Activated T-helper 1 cell treated with anti-CD3 and anti-CD28 coated beads, Interleukin-12 subunit alpha, Interleukin-12 subunit beta, Interleukin-2, Interleukin-4 antibody, amounts not matched to agents 30 ng/mL and 10 ng/mL and 1 ng/mL, durations not matched to agents 14 hours and 24 hours and 36 hours (primary cell): ENCODE measurements at regions not wholly inside any gene's neighbourhood (a gene's known extent, or its start where the extent isn't known, plus 50 kb on each side); places are given as distances from the start of the nearest gene placed in this dataset.

Experiments used
- DNase-seq: peaks from one replicate; pipeline ENCODE4 v3.0.0; 2021; ENCODE audit warnings: low spot score
- H3K27ac Mint-ChIP-seq: one replicate; pipeline ENCODE4 v1.8.0; 2021; ENCODE audit warnings: mild to moderate bottlenecking, mixed read lengths
- H3K27me3 Mint-ChIP-seq: one replicate; pipeline ENCODE4 v1.8.0; 2022; ENCODE audit warnings: mild to moderate bottlenecking, moderate library complexity, mixed read lengths; ENCODE audit not compliant: insufficient read depth
- H3K36me3 Mint-ChIP-seq: one replicate; pipeline ENCODE4 v1.8.0; 2021; ENCODE audit warnings: low read depth, mixed read lengths
- H3K4me1 Mint-ChIP-seq: one replicate; pipeline ENCODE4 v1.8.0; 2021; ENCODE audit warnings: low read depth, mixed read lengths
- H3K4me3 Mint-ChIP-seq: one replicate; pipeline ENCODE4 v1.8.0; 2021; ENCODE audit warnings: mild to moderate bottlenecking, moderate library complexity, mixed read lengths
- H3K9me3 Mint-ChIP-seq: one replicate; pipeline ENCODE4 v1.8.0; 2021; ENCODE audit warnings: mixed read lengths
- intact Hi-C: fragments of 100-400 bp; cut with micrococcal nuclease; formaldehyde crosslinking; loops from one replicate; pipeline ENCODE4 v1.15.1; 2024

- no peak overlapping the region for H3K4me3 Mint-ChIP-seq
- intact Hi-C loops = loop anchor here (5.0 to 10.0 kb wide), 4 partner anchors 112 to 702 kb away; no protein-coding TSS in a partner anchor
- DNase-seq = no peak
- H3K4me1 Mint-ChIP-seq = peaks cover 36% of the 10 kb centered on the region
- peaks cover 19% of the 10 kb centered on the region for H3K27me3 Mint-ChIP-seq
- no peaks in the 10 kb centered on the region for H3K9me3 Mint-ChIP-seq
- no peak overlapping the region for H3K27ac Mint-ChIP-seq
- no peaks in the 10 kb centered on the region for H3K36me3 Mint-ChIP-seq
These were observed 262.1 kb downstream of the LRFN2 start for GRCh38 chr6:40325041-40325440.

- Mint-ChIP-seq H3K27ac (no peak overlapping the region), H3K9me3 (no peaks in the 10 kb centered on the region), H3K4me1 (peaks cover 35% of the 10 kb centered on the region), H3K36me3 (no peaks in the 10 kb centered on the region), H3K4me3 (no peak overlapping the region), H3K27me3 (peaks cover 19% of the 10 kb centered on the region)
- intact Hi-C loops = loop anchor here (10.0 kb wide), 2 partner anchors 181 to 591 kb away; no protein-coding TSS in a partner anchor
- DNase-seq = no peak
These were observed 263.1 kb downstream of the LRFN2 start for GRCh38 chr6:40323881-40324634.

DNA sequence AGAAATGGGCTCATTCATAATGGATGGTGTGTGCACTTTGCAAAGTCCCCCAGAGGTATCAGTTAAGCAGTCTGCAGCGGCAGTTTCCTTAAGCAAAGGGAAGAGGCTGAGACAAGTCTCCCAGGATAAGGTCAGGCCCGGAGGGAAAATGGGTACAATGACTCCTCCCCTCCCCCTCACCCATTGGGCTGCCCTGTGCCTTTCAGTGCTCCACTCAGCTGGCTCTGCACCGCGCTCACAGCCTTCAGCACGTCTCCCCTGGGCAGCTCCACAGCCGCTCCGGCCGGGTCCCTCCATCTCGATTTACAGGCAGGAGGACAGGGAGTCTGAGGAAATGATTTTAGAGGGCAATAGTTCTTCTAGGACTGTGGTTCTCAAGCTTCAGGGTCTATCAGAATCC, 264.8 kb downstream of the LRFN2 start:
- Mint-ChIP-seq H3K4me1 (peaks cover 22% of the 10 kb centered on the region), H3K27me3 (peaks cover 19% of the 10 kb centered on the region), H3K9me3 (peaks cover 3% of the 10 kb centered on the region), H3K4me3 (no peak overlapping the region), H3K36me3 (no peaks in the 10 kb centered on the region), H3K27ac (no peak overlapping the region)
- DNase-seq = no peak
- intact Hi-C loops = loop anchor here (10.0 kb wide), 2 partner anchors 182 to 592 kb away; no protein-coding TSS in a partner anchor

DNA sequence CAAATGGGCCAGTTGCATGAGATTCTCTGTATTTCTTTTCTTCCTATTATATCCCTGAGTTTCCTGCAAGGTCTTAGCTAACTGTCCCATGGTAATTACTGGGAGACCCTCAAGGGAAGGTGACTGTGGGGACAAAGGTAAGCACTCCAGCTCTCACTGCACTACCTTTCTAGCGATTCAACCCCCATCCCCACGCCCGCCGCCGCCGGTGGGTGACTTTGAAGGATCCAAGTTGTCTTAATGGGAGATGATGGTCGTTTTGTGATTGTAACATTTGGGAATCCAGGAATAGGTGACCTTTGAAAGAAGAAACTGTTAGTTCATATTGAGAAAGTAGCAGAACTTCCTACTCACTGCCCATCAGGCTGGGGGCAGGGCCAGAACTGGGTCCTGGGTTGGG, 265.5 kb downstream of the LRFN2 start:
- intact Hi-C loops = loop anchor here (10.0 kb wide), 2 partner anchors 183 to 593 kb away; no protein-coding TSS in a partner anchor
- Mint-ChIP-seq H3K4me3 (no peak overlapping the region), H3K36me3 (no peaks in the 10 kb centered on the region), H3K9me3 (peaks cover 3% of the 10 kb centered on the region), H3K27me3 (peaks cover 19% of the 10 kb centered on the region), H3K27ac (no peak overlapping the region), H3K4me1 (peaks cover 15% of the 10 kb centered on the region)
- no peak for DNase-seq

DNA sequence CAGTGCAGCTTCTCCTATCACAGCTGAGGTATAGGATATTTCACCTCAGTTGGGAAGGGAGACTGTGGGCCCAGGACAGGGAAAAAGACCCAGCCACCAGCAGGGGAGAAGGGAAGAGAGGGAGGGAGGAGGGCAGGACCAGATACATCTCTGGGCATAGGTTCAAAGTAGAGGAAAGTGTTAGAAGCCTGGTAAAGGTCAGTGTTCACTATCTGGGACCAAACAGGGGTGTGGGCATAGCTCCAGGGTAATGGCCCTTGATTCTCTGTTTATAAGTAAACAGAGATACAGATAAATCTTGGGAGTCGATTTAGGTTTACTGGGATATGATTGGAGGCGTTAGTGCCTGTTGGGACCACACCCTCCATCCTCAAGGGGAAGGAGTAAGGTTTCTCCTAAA, 266.2 kb downstream of the LRFN2 start:
- Mint-ChIP-seq H3K4me1 (peaks cover 9% of the 10 kb centered on the region), H3K27ac (no peak overlapping the region), H3K9me3 (peaks cover 3% of the 10 kb centered on the region), H3K27me3 (peaks cover 19% of the 10 kb centered on the region), H3K36me3 (no peaks in the 10 kb centered on the region), H3K4me3 (no peak overlapping the region)
- intact Hi-C loops = loop anchor here (10.0 kb wide), 2 partner anchors 184 to 594 kb away; no protein-coding TSS in a partner anchor
- DNase-seq = no peak

GRCh38 chr6:40320441-40320840, 266.7 kb downstream of the LRFN2 start:
- intact Hi-C loops = loop anchor here (10.0 kb wide), 2 partner anchors 184 to 594 kb away; no protein-coding TSS in a partner anchor
- no peak for DNase-seq
- Mint-ChIP-seq H3K27ac (no peak overlapping the region), H3K27me3 (peaks cover 19% of the 10 kb centered on the region), H3K4me1 (peaks cover 3% of the 10 kb centered on the region), H3K4me3 (no peak overlapping the region), H3K36me3 (no peaks in the 10 kb centered on the region), H3K9me3 (peaks cover 3% of the 10 kb centered on the region)

- Mint-ChIP-seq H3K36me3 (no peaks in the 10 kb centered on the region), H3K27me3 (peaks cover 18% of the 10 kb centered on the region), H3K27ac (no peak overlapping the region), H3K4me1 (peaks cover 9% of the 10 kb centered on the region), H3K4me3 (no peak overlapping the region), H3K9me3 (peaks cover 3% of the 10 kb centered on the region)
- intact Hi-C loops = no loop called here
- no peak for DNase-seq
These were observed 268.0 kb downstream of the LRFN2 start for GRCh38 chr6:40319124-40319523.

DNA sequence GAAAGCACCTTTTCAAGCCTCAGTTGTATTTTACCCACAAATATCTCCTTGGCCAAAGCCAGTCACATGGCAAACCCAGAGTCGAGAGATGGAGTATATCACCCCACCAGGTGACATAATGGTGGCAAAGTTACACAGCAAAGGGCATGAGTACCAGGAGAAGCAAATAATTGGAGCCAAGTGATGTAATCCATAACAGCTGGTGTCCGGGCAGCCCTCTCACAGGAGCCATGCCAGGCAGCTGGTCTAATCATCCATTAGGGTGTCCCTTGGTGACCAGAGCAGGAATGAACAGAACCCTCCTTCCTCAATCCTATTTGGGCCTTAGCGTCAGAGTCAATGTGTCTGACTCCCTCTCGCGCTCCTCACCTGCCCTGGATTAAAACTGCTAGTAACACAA, 272.1 kb downstream of the LRFN2 start:
- DNase-seq = no peak
- Mint-ChIP-seq H3K36me3 (no peaks in the 10 kb centered on the region), H3K4me1 (peaks cover 15% of the 10 kb centered on the region), H3K27me3 (peaks cover 9% of the 10 kb centered on the region), H3K4me3 (no peak overlapping the region), H3K9me3 (peaks cover 3% of the 10 kb centered on the region), H3K27ac (no peak overlapping the region)
- intact Hi-C loops = no loop called here

GRCh38 chr6:40313582-40313981, 273.6 kb downstream of the LRFN2 start:
- no peak for DNase-seq
- peaks cover under 1% of the 10 kb centered on the region for H3K9me3 Mint-ChIP-seq
- H3K27ac Mint-ChIP-seq = no peak overlapping the region
- peaks cover 17% of the 10 kb centered on the region for H3K4me1 Mint-ChIP-seq
- peaks cover 11% of the 10 kb centered on the region for H3K27me3 Mint-ChIP-seq
- intact Hi-C loops = no loop called here
- no peak overlapping the region for H3K4me3 Mint-ChIP-seq
- H3K36me3 Mint-ChIP-seq = no peaks in the 10 kb centered on the region

- intact Hi-C loops = no loop called here
- peaks cover 20% of the 10 kb centered on the region for H3K4me1 Mint-ChIP-seq
- H3K27ac Mint-ChIP-seq = no peak overlapping the region
- no peak overlapping the region for H3K4me3 Mint-ChIP-seq
- H3K27me3 Mint-ChIP-seq = peaks cover 18% of the 10 kb centered on the region
- no peaks in the 10 kb centered on the region for H3K36me3 Mint-ChIP-seq
- H3K9me3 Mint-ChIP-seq = no peaks in the 10 kb centered on the region
- no peak for DNase-seq
These were observed 274.8 kb downstream of the LRFN2 start for GRCh38 chr6:40312213-40313015.

GRCh38 chr6:40308533-40309306, 278.4 kb downstream of the LRFN2 start:
- intact Hi-C loops = loop anchor here (5.0 kb wide), 1 partner anchor 326 kb away; no protein-coding TSS in a partner anchor
- no peak overlapping the region for H3K4me3 Mint-ChIP-seq
- peaks cover 32% of the 10 kb centered on the region for H3K27me3 Mint-ChIP-seq
- H3K27ac Mint-ChIP-seq = no peak overlapping the region
- DNase-seq = peak; percentile 42
- H3K4me1 Mint-ChIP-seq = peaks cover 6% of the 10 kb centered on the region
- no peaks in the 10 kb centered on the region for H3K36me3 Mint-ChIP-seq
- no peaks in the 10 kb centered on the region for H3K9me3 Mint-ChIP-seq

DNA sequence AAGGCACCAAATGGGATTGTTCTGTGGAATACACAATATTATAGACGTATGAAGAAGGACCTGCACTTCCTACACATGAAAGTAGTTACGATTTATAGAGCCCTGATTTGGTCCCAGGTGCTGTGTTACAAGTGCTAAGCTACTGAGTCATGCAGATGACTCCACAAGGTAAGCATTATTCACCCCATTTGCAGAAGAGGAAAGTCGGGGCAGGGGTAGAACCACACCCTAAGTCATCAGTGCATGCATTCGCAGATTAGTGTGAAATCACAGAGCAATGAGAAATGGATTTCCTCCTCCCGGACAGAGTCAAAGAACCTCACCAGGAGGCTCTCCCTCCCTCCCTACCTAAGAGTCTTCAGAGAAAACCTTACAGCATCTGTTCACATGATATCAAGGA, 279.5 kb downstream of the LRFN2 start:
- H3K36me3 Mint-ChIP-seq = no peaks in the 10 kb centered on the region
- no peak overlapping the region for H3K27ac Mint-ChIP-seq
- DNase-seq = no peak
- intact Hi-C loops = loop anchor here (5.0 kb wide), 1 partner anchor 325 kb away; no protein-coding TSS in a partner anchor
- no peak overlapping the region for H3K4me3 Mint-ChIP-seq
- H3K9me3 Mint-ChIP-seq = no peaks in the 10 kb centered on the region
- peaks cover 5% of the 10 kb centered on the region for H3K4me1 Mint-ChIP-seq
- peaks cover 32% of the 10 kb centered on the region for H3K27me3 Mint-ChIP-seq
